ENCODE measurements at regions not wholly inside any gene's neighbourhood (a gene's known extent, or its start where the extent isn't known, plus 50 kb on each side); places are given as distances from the start of the nearest gene placed in this dataset.
"Not testable (repeated sequence)": the region's sequence is repeated elsewhere in the genome, so short reads cannot be mapped to it uniquely, and the experiment has no call there.

DNA sequence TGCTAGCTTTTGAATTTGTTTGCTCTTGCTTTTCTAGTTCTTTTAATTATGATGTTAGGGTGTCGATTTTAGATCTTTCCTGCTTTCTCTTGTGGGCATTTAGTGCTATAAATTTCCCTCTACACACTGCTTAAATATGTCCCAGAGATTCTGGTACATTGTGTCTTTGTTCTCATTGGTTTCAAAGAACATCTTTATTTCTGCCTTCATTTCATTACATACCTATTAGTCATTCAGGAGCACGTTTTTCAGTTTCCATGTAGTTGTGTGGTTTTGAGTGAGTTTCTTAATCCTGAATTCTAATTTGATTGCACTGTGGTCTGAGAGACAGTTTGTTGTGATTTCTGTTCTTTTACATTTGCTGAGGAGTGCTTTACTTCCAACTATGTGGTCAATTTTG is 51.2 kb upstream of the MB21D2 start:
- DNase-seq, ATAC-seq: not testable (repeated sequence)

DNA sequence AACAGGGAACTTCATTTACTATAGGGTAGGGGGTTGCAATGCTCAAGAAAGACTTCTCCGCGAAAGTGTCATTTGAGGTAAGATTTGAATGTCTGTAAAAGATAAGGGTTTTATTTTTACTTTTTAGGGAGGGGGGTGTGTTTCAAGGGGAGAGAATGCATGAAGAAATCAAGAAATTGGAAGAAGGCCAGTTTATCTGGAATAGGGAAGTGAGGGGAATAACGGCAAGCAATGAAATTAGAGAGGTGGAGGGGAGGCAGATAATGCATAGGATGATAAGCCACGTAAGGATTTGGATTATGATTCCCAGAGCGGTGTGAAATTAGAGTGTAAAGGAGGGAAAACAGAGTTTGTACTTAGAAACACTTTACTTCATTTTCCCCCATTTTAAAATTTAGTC is 63.0 kb upstream of the MB21D2 start:
- DNase-seq (no peak), ATAC-seq (no peak)

DNA sequence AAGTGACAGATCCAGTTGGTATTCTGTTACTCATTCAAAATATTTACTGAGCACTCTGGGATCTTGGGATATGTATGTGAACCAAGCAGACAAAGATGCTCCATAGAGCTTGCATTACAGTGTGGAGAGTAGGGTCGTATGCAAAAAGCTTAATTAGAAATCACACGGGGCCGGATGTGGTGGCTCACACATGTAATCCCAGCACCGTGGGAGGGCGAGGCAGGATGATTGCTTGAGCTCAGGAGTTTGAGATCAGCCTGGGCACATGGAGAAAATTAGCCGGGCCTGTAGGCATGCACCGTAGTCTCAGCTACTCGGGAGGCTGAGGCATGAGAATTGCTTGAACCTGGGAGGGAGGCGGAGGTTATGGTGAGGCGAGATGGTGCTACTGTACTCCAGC is 68.7 kb upstream of the MB21D2 start:
- no peak for ATAC-seq
- no peak for DNase-seq

DNA sequence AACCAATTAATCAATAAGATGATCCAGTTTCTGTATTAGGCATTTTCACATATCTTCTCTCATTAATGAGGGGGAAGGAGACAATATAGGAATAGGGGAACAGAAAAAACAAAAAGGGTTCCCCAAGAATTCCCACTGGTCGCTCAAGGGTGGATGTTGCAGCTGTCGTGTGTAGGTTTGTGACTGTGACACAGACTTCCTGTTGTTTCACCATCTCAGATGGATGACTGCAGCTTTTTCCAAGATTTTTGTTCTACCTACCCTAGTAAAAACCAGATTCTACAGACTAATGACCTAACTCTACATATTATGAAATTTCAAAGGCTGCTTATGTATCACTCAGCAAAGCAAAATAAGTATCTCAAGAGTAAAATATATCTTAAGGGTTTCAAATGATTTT is 73.7 kb upstream of the MB21D2 start:
- DNase-seq (no peak), ATAC-seq (no peak)

DNA sequence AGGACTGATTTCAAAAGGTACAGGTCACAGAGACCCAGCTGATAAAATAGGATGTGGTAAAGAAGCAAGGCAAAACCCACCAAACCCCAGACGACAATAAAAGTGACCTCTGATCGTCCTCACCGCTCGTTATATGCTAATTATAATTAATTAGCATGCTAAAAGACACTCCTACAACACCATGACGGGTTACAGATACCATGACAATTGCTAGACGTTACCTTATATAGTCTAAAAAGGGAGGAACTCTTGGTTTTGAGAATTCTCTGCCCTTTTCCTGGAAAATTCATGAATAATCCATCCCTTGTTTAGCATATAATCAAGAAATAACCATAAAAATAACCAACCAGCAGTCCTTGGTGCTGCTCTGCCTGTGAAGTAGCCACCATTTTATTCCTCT is 74.7 kb upstream of the MB21D2 start:
- no peak for DNase-seq
- ATAC-seq = no peak

DNA sequence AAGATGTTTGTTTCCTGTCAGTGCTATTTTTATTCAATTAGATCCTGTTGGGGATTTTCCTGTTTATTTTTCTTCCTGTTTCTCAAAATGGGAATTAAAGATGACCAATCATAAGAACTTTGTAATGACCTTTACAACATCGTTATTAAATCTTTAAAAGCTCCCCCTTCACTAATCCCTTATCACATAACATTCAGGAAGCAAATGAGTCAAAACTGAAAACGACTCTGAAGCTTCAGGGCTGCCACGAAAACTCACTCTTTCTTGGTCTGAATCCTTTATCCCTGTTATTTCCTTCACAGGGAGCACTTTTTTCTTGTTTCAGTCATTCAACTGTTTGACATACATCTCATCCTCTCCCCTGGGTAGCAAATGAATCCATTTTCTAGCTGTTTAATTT is 75.8 kb upstream of the MB21D2 start:
- no peak for DNase-seq
- no peak for ATAC-seq

DNA sequence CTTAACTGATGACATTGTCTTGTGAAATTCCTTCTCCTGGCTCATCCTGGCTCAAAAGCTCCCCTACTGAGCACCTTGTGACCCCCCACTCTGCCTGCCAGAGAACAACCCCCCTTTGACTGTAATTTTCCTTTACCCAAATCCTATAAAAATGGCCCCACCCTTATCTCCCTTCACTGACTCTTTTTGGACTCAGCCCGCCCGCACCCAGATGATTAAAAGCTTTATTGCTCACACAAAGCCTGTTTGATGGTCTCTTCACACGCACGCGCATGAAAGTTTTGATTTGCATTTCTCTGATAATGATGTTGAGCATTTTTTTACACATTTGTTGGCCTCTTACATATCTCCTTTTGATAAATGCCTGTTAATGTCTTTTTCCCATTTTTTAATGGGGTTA is 83.5 kb upstream of the MB21D2 start:
- not testable (repeated sequence) for ATAC-seq, DNase-seq

DNA sequence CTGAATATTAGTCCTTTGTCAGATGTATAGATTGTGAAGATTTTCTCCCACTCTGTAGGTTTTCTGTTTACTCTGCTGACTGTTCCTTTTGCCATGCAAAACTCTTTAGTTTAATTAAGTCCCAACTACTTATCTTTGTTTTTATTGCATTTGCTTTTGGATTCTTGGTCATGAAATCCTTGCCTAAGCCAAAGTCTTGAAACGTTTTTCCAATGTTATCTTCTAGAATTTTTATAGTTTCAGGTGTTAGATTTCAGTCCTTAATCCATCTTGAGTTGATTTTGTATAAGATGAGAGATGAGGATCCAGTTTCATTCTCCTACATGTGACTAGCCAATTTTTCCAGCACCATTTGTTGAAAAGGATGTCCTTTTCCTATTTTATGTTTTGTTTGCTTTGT is 86.0 kb upstream of the MB21D2 start:
- not testable (repeated sequence) for DNase-seq, ATAC-seq

DNA sequence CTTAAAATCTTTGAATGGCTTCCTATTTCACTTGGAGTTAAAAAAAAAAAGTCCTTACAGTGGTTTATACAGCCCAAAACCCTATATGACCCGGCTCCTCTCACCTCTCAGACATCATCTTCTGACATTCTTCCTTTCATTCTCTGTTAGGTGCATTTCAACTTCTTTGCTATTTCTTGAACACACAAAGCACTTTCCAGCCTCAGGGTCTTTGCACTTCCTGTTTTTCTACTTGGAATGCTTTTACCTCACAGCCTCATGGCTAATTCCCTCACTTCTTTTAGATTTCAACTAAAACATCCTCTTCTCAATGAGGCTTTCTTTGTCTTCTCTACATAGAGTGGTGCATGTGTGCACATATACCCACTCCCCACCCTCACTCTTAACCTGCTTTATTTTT is 91.0 kb upstream of the MB21D2 start:
- DNase-seq (no peak), ATAC-seq (no peak)

DNA sequence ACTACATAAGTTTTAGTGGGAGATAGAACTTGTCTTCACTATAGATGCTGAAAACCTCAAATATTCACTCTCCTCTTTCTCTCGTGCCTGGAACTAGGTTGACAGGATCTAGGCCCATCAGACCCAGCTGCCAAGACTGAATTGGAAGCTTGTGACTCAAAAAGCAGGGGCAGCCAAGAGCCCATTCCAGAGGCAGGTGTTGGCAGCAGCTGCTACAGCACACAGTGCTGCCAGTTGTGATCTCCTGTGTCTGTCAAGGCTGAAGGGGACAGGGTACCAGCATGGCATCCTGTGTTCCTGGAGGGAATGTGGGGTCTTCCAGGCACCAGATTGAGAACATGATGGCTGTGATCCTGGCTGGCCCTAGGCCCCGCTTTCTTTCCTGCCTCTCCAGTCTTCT is 92.5 kb upstream of the MB21D2 start:
- DNase-seq (no peak), ATAC-seq (no peak)

DNA sequence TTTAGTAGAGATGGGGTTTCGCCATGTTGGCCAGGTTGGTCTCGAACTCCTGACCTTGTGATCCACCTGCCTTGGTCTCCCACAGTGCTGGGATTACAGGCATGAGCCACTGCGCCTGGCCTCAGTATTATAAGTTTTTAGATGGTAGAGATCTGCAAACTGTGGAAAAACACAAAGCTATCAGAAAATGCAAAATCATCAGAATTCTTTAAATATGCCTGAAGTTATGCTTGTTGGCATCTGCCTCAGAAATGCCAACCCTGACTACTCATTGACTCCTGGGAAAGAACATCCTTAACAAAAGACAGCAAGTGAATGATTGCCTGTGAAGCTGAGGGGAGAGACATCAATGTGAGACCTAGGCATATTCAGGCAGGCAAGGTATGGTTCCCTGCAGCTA is 94.3 kb upstream of the MB21D2 start:
- no peak for ATAC-seq
- no peak for DNase-seq

DNA sequence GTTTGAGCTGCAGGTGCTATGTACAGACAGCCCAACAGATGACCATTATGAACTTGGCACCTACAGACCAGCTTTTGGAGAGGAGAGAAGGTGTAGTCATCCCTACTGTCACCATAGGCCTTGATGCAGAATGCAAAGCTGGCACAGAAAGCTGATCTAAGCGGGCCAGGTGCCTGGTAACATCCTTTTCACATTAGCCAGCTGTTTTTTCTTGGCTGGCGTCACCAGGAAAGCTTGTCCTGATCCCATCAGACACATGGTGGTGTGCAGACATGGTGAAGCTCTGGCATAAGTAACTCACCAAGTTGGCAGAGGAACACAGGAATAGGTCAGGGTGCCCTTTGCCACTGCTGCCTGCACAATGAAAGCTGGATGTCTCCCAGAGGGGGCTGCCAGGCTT is 97.2 kb upstream of the MB21D2 start:
- ATAC-seq (no peak), DNase-seq (no peak)

DNA sequence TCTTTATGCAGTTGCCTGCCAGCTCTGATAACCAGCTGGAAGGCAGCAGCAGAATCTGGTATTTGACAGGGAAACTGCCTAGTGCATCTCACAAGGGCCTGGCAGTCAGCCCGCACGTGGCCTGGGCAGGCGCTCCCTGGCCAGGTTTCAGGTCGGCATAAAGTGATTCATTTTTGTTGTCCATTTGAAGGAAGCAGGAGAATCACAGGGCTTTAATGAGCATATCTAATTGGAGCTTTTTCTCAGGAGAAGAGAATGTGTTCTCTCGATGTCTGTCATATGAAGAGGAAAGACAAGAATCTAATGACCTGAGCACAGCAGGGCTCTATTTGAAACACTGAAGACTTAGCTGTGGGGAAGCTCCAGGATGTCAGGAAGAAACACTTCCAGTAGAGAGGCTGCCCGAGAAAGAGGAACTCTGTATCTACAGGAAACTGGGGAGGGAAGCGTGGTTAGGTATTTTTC is 98.8 kb upstream of the MB21D2 start:
- ATAC-seq (no peak), DNase-seq (no peak)

DNA sequence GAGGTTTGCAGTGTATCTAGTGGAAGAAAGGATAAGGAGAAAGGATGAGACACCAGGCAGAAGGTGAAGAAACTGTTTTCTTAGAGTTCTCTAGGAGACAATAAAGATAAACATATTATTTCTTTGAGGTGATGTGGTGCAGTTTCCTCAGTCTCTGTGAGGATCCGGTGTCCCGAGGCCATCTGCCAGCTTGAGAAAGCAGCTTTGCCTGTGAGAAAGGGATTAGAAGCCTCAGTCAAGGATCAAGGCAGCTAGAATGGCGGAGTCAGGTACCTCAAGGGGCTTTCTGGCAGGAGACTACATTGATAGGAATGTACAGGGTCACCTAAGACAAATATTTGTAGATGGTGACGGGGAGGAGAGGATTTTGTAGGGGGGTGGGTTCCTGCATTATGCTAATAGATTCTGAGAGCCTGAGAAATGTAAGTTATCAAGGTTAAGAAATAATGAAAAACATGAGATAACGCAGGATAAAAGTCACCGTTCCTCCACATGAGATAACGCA is 103.9 kb upstream of the MB21D2 start:
- DNase-seq (no peak), ATAC-seq (no peak)

DNA sequence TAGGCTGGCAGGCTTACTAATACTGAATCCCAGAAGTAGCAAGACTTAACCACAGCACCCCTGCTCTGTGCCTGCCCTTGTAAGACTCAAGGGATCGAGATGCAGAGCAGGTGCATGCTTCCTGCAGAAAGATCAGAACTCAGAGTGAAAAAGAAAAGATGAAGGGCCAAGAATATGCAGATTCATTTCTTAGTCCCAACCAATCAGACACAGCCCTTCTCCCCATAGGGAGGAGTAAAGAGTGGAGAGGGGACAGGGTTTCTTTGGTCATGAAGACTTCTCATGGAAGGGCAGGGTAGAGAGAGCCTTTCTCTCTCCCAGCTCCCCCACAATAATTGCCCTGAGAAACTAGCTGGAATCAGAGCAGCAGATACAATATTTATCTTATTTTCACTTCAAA is 105.6 kb upstream of the MB21D2 start:
- ATAC-seq (no peak), DNase-seq (no peak)

DNA sequence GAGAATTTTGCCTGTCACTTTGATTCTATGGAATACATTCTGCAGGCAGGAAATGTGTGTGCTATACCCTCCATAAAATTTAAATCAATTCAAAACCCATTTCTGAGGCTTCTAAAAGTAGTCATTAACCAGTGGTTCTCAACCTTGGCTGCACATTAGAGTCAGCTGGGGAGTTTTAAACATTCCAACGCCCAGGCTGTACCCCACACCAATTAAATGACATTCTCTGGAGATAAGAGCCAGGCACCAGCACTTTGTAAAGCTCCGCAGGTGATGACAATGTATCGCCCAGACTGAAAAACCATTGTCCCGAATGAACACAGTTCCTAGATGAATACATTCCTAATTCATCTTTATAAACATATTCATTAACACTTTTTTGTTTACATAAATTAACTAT is 110.6 kb upstream of the MB21D2 start:
- DNase-seq = no peak
- no peak for ATAC-seq

DNA sequence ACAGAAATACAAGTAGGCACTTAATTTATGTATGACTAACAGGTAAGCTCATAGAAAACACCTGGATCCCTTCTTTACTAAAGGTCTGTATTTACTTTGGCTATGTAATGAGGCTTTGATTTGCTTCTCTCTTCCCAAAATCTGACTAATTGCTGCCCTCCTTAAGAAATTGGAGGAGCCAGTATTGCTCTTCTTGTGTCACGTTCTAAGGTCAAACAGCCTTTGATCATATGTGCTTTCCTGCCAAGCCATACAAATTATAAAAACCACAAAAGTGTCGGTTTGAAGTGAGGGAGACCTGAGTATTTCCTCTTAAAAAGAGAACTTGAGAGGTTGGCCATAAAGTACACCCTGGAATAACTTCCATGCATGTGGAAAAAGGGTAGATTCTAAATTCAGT is 112.1 kb upstream of the MB21D2 start:
- ATAC-seq (no peak), DNase-seq (no peak)

DNA sequence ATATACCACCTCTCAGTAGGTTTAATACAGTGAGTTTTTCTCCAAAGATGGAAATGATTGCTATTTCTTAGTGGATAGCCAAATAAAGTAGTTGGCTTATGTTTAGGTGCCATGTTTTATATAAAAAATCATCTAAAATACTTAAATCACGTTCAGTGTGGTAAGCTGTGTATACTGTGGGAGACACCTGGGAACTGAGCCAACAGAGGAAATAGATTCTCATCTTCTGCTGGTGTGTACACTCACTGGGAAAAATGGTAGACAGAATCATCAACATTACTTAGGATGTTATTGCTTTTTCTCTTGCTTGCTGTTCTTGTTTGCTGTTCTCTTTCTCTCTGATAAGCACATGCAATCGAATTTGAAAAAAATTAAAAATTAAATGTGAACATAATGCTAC is 112.6 kb upstream of the MB21D2 start:
- no peak for ATAC-seq
- DNase-seq = no peak

DNA sequence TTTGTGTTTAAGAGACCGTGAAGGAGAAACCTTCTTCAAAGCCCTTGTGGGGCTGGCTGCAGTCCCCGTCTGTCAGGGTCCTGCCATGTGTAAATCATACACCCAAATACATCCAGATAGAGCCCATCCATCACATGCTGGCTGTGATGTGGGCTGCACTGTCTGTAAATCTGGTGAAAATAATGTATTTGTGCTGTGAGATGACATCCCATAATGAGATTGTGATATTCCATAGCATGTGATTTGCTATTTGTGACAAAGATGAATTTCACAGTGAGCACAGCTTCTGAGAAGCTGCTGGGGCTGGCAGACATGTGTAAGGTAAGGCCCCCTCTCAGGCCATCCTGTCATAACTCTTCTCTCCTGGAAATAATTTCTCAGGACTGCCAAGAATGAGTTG is 114.3 kb upstream of the MB21D2 start:
- ATAC-seq = no peak
- no peak for DNase-seq

DNA sequence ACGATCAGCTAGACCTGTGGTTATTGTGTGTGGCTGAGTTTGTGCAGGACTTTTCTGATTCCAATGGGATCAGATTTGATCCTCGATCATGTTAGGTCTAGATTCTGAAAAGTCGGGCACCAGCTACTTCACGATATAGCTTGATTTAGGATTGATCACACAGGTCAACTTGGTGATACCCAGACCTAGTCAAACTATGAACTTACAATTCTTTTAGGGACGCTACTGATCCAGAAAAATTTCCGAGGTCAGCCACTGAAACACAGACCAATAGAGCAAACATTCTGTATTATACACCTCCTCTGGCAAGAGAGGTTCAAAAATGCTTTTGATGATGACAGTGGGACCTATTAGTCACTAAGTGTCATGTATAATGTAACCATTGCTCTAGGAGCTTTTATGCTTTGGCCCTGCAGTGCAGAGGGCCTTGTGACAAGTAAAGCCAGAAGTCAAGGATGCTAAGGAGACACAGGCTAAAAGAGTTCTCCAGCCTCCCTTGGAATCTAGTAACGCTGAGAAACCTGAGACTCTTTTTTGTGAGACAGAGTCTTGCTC is 115.6 kb upstream of the MB21D2 start:
- DNase-seq (no peak), ATAC-seq (peak; percentile 68)

DNA sequence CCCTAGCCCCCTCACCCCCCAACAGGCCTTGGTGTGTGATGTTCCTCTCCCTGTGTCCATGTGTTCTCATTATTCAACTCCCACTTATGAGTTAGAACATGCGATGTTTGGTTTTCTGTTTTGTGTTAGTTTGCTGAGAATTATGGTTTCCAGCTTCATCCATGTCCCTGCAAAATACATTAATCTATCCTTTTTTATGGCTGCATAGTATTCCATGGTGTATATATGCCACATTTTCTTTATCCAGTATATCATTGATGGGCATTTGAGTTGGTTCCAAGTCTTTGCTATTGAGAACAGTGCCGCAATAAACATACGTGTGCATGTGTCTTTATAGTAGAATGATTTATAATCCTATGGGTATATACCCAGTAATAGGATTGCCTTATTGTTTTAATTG is 120.2 kb upstream of the MB21D2 start:
- DNase-seq, ATAC-seq: not testable (repeated sequence)

DNA sequence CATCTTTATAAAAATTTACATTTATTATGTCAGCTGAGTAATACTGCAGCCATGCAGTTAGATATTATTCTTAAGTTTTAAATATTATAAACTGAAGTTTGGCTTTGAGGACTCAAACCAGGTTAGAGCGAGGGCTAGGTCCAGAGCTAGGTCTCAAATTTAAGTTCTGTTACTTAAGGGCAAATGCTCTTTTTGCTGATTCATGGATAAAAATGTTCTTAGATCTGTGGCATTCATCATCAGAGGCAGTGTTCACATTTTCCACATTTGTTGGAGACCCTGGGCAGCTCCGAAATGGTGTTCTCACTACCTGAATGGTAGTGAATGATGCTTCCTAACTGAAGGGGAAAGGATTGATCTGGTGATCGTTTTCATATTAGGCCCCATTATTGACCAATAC is 121.4 kb upstream of the MB21D2 start:
- no peak for DNase-seq
- no peak for ATAC-seq

DNA sequence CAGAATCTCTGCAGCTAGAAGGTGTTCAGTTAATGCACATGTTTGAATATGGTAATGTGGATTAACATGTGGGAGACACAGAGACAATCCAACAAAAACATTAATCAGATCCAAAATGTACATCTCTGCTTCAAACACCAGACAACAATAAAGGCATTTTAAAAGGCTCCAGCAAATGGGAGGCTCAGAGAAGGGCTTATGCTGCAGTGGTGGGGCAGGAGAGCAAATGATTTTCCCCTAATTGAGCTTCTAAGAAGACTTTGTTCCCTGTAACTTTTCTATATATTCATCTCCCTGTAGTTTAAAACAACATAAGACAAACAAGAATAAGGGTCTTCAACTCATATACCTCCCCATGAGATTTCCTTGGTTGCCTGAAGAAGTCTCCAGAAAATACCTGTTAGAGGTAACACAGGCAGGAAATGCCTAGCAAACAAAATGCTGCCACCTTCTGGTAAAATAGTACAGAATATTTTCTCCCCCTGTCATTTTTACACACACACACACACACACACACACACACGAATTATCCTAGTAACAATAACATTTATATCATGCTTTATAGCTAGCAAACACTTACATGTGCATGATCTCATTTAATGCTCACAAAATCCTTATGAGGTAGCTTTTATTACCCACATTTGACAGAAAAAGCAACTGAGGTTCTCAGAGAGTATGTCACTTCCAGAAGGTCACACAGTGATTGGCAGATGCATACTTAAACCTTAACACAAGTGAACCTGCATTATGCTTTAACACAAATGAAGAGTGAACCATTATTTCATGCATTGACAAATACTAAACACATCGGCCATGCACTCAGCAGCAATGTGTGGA is 123.4 kb upstream of the MB21D2 start:
- DNase-seq (no peak), ATAC-seq (no peak)

DNA sequence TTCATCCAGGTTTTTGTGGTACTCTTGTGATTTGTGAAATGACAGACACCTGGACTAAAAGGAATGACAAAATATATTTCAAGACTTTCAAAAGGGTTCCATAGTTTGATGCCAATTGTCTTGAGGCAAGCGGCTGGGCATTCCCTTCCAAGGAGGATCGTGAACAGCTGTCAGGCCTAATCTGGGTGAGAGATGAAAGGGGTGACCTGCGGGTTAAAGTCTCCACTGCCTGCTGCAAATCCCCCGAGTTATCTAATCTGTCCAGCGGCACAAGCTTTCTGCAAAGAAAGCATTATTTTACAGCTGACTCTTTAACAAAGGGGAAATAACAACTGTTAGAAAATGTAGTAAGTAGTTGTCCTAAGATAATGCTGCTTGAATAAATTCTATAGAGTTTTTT is 128.7 kb upstream of the MB21D2 start:
- DNase-seq = no peak
- ATAC-seq = no peak

All from stimulated activated naive CD8-positive, alpha-beta T cell treated with anti-CD3 and anti-CD28 coated beads, Interleukin-15, Interleukin-2, amounts not matched to agents 100 U/mL and 50 U/mL, for 24 hours (primary cell).